A549 (cell line): ENCODE measurements at regions not wholly inside any gene's neighbourhood (a gene's known extent, or its start where the extent isn't known, plus 50 kb on each side); places are given as distances from the start of the nearest gene placed in this dataset.

Experiments used
- CHD2 ChIP-seq: fragments of 150-350 bp; IDR thresholded peaks from 2 replicates; pipeline ENCODE4 v1.6.1; 2014; ENCODE audit warnings: low read length; ENCODE audit not compliant: partially characterized antibody
- JUNB ChIP-seq: fragments of >200 bp; sonication (Bioruptor Twin); formaldehyde crosslinking; IDR thresholded peaks from 2 replicates; pipeline ENCODE4 v1.6.1; 2016
- MAFK ChIP-seq: fragments of 450-650 bp; IDR thresholded peaks from 2 replicates; pipeline ENCODE4 v1.6.1; 2014; ENCODE audit not compliant: partially characterized antibody
- MAZ ChIP-seq: fragments of 150-350 bp; IDR thresholded peaks from 2 replicates; pipeline ENCODE4 v1.6.1; 2014; ENCODE audit warnings: antibody characterized with exemption, low read depth, low read length, borderline replicate concordance
- MYC ChIP-seq: IDR thresholded peaks from 2 replicates; pipeline ENCODE4 v1.6.1; 2012; ENCODE audit warnings: mild to moderate bottlenecking, inconsistent platforms, low read length, improper control_type of control experiment, borderline replicate concordance
- PBX3 ChIP-seq: IDR thresholded peaks from 2 replicates; pipeline ENCODE4 v1.6.1; 2012
- POLR2A ChIP-seq: IDR thresholded peaks from 2 replicates; pipeline ENCODE4 v1.6.1; 2012; ENCODE audit warnings: mild to moderate bottlenecking, low read length
- POLR2AphosphoS2 ChIP-seq: conservative IDR thresholded peaks from 2 replicates; pipeline ENCODE4 v1.6.1; 2012; ENCODE audit warnings: low read length, improper control_type of control experiment, inconsistent platforms
- REST ChIP-seq: fragments of 200-600 bp; sonication (generic); IDR thresholded peaks from 2 replicates; pipeline ENCODE4 v1.6.1; 2016; ENCODE audit warnings: antibody characterized with exemption, mild to moderate bottlenecking, moderate library complexity
- RFX5 ChIP-seq: fragments of 450-650 bp; IDR thresholded peaks from 2 replicates; pipeline ENCODE4 v1.7.1; 2014; ENCODE audit warnings: antibody characterized with exemption, mild to moderate bottlenecking, moderate library complexity
- SMC3 ChIP-seq: fragments of >200 bp; sonication (Bioruptor Twin); formaldehyde crosslinking; IDR thresholded peaks from 3 replicates; pipeline ENCODE4 v1.6.1; 2018; ENCODE audit warnings: inconsistent platforms
- TFCP2L1 ChIP-seq: fragments of 250-450 bp; sonication (Bioruptor Pico); IDR thresholded peaks from 2 replicates; pipeline ENCODE4 v1.5.0; 2021; ENCODE audit warnings: mild to moderate bottlenecking
- TF ChIP-seq, protein P1 (sequence below): fragments of >200 bp; sonication (Bioruptor Twin); formaldehyde crosslinking; IDR thresholded peaks from 3 replicates; pipeline ENCODE4 v1.5.1; 2016

GRCh38 chr3:106119614-106120082, 250.8 kb upstream of the CBLB start:
- TF ChIP-seq POLR2A, result no peak
- TF ChIP-seq, protein P1, sequence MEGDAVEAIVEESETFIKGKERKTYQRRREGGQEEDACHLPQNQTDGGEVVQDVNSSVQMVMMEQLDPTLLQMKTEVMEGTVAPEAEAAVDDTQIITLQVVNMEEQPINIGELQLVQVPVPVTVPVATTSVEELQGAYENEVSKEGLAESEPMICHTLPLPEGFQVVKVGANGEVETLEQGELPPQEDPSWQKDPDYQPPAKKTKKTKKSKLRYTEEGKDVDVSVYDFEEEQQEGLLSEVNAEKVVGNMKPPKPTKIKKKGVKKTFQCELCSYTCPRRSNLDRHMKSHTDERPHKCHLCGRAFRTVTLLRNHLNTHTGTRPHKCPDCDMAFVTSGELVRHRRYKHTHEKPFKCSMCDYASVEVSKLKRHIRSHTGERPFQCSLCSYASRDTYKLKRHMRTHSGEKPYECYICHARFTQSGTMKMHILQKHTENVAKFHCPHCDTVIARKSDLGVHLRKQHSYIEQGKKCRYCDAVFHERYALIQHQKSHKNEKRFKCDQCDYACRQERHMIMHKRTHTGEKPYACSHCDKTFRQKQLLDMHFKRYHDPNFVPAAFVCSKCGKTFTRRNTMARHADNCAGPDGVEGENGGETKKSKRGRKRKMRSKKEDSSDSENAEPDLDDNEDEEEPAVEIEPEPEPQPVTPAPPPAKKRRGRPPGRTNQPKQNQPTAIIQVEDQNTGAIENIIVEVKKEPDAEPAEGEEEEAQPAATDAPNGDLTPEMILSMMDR, result no peak
- TF ChIP-seq TFCP2L1 (CRISPR knock-in tag), result no peak
- TF ChIP-seq REST, result no peak
- no peak for TF ChIP-seq CHD2
- TF ChIP-seq JUNB, result no peak
- TF ChIP-seq PBX3, result no peak
- no peak for TF ChIP-seq MAFK
- no peak for TF ChIP-seq POLR2AphosphoS2
- TF ChIP-seq MYC, result no peak
- TF ChIP-seq SMC3, result no peak
- no peak for TF ChIP-seq MAZ
- TF ChIP-seq RFX5, result no peak
